C4-2B (cell line): ENCODE measurements at regions not wholly inside any gene's neighbourhood (a gene's known extent, or its start where the extent isn't known, plus 50 kb on each side); places are given as distances from the start of the nearest gene placed in this dataset.

ENCODE experiments used
- CTCF ChIP-seq: fragments of 450-650 bp; conservative IDR thresholded peaks from 2 replicates; pipeline ENCODE4 v1.5.1; 2017; ENCODE audit warnings: mild to moderate bottlenecking
- ZFX ChIP-seq: fragments of 450-650 bp; IDR thresholded peaks from 2 replicates; pipeline ENCODE4 v1.6.1; 2017

GRCh38 chr2:2825516-2826208 lies 494.6 kb upstream of the MYT1L start:
- TF ChIP-seq CTCF (no peak), ZFX (no peak)
